GM21390 (cell line): ENCODE measurements at regions not wholly inside any gene's neighbourhood (a gene's known extent, or its start where the extent isn't known, plus 50 kb on each side); places are given as distances from the start of the nearest gene placed in this dataset.
"Not testable (repeated sequence)": the region's sequence is repeated elsewhere in the genome, so short reads cannot be mapped to it uniquely, and the experiment has no call there.

Experiments
- ATAC-seq: cut with Tn5 transposase; IDR thresholded peaks from one replicate; pipeline ENCODE4 v1.9.1; 2021; ENCODE audit not compliant: unreplicated experiment

DNA sequence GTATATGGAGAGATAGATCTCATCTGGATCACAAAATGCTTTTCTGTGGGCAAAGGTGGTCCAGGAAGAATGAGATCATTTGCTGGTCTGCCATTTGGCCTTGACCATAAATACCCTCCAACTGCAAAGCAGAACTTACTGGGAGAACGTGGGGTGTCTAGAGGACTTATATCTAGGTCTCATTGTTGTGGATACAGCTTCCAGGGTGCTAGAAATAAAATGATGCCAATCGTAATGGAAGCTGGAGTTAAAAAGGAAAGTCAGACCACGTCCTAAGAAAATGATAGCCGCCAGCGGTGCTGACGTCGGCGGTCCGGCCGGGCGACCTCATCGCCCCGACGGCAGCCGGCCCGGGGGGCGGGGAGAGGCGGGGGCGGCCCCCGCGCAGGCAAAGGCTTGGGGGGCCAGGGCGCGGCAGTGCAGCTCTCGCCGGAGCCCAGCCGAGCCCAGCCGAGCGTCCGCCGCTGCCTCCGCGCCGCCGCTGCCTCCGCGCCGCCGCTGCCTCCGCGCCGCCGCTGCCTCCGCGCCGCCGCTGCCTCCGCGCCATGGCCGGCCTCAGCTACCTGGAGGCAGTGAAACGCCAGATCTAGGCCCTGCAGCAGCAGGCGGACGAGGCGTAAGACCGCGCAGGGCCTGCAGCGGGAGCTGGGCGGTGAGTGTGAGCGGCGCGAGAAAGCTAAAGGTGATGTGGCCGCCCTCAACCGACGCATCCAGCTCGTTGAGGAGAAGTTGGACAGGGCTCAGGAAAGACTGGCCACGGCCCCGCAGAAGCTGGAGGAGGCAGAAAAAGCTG, 89.5 kb downstream of the EOMES start:
- ATAC-seq, result peak; percentile 93

DNA sequence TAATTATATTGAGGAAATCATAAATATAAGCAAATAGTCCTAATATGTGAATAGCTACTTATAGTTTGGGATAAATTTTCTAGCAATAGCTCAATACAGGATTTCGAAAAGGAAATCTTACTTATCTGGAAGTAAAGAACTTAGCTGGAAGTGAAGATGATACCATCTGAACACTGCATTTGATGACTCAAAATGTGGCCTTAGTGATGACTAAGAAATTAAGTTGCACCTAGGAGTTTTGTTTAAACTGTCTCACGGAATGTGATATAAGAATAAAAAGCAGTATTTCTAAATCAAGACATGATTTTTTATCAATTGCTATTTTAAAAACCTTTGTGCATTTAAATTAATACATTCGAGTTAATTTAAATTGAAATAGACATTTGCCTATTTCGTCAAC, 91.2 kb downstream of the EOMES start:
- ATAC-seq, result no peak

DNA sequence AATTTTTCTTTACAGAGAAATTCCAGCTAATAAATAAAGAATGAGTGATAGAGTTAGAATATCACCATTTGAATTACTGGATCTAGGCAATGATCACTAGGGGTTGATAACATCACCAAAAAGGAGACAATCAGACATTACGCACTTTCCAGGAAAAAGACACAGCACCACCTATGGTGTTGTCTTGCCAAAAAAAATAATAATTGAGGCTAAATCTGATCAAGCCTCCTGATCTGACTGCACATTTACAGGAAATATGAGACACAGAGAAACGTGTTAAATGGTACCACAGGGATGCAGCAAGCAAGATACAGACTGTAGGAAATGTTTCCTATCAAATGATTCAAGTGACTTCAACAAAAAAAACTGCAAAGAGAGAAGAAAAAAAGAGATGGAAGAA, 92.8 kb downstream of the EOMES start:
- no peak for ATAC-seq

DNA sequence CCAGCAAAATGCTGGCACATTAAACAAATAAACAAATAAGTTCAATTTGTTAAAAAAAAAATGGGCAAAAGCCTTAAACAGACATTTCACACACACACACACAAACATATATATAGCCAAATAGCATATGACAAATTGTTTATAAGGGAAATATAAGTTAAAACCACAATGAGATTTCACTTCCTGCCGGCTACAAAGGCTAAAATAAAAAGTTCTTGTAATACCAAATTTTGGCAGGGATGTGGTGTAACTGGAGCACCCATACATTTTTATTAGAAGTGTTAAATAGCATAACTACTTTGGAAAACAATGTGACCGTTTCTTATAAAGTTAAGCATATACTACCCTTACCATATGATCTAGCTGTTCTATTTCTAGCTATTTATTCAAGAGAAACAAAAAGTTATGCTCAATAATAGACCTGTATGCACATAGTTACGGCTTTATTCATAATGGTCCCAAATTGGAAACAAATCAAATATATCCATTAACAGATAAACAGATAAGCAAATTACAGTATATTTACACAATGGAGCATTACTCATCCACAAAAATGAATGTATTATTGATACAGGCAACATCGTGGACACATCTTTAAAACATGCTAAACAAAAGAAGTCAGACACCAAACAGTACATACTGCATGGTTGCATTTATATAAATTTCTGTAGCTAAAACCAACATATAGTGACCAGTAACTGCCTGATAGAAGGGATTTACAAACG, 93.9 kb downstream of the EOMES start:
- ATAC-seq, result no peak

DNA sequence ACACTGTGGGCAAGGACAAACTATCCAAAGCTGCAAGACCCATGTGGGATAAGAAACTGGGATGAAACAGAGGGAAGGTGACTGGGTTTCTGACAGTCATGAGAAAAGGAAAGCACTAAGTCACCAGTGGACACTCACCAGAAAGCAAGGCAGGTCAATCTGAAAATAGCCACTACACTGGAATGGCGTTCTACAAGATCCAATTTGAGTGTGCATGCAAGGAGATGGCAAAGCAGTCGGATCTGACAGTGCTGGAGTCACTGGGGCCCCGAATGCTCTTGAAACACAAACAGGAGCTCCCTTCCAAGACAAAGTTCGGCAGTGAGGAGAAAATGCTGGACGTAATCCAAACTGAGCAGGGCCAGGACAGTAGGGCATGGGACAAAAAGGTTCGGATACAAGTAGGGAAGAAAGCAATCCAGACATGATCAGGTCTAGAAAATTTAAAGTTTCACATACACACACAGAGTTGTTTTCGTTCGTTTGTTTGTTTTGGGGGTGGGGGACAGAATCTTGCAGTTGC, 95.5 kb downstream of the EOMES start:
- ATAC-seq, result no peak

DNA sequence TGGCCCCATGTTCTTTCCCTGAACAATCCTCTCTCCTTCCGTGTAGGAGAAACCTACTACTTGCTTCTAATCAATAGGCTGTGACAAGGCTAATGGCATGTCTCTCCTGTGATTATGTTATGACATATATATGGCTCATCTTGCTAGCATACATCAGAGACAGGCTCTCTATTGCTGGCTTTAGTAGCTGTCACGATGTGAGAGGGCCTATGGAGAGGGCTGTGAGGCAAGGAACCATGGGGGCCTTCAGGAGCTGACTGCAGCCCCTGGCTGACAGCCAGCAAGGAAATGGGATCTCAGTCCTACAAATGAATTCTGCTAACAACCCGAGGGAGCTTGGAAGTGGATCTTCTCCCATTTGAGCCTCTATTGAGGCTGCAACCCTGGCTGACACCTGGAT, 96.3 kb downstream of the EOMES start:
- ATAC-seq, result no peak

DNA sequence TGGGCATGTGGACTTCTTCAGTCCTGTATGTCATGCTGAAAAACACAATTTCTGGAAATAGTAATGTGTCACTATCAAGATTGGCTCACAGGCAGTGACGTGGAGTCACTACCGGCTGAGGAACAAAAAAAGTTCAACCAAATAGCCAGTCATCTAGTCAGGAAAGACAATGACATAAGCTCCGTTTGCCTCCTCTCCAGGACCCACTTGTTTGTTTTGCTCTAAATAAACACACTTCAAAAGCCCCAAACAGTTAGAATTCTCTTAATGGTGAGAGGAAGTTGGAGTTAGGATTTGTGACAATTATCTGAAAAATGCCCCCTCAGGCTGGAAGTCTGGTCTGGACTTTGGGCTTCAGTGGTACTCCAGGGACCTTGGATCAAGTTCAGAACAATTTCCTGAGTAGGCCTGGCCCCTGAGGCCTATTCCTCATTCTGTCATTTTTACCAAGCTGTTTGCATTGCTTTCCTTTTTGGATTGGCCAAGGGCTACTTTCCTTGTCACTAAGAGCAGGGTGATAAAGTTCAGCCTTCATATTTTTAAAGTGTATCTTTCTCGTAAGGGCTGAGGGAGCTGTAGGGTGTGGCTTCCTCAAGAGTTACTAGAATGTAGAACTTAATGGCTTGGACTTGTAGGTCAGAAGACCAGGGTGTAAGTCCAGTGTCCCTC, 98.9 kb downstream of the EOMES start:
- ATAC-seq, result no peak

DNA sequence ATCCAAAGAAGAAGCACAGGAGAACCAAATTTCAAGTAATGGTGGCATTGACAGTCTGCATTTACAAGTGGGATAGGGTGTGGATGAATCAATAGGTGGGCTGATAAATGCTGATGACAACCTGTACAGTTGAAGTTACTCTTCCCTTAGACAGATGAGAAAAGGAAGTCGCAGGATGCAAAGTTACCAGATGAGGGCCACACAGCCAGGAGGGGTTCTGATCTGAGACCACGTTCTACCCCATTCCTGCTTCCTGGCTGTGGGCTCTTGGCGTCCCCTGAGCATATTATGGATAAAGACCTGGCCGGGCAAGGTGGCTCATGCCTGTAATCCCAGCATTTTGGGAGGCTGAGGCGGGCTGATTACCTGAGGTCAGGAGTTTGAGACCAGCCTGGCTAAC, 104.6 kb downstream of the EOMES start:
- ATAC-seq, result no peak

DNA sequence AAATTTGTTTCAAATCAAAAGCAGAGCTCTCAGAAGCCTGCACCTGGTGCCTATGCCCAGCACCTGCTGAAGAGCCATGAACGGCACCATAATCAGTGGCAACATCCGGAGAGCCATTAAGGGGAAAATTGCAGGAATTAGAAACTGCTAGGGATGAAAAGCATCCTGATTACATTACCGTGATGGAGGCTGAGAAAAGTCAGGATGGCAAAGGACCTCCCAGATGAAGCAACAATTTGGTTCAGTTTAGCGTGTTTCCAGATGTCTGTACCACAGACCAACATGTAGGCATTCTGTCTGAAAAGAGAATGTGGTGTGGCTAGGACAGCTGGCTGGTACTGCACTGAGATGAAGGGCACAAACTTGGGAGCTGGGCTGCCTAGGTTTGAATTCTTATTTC, 106.1 kb downstream of the EOMES start:
- no peak for ATAC-seq

DNA sequence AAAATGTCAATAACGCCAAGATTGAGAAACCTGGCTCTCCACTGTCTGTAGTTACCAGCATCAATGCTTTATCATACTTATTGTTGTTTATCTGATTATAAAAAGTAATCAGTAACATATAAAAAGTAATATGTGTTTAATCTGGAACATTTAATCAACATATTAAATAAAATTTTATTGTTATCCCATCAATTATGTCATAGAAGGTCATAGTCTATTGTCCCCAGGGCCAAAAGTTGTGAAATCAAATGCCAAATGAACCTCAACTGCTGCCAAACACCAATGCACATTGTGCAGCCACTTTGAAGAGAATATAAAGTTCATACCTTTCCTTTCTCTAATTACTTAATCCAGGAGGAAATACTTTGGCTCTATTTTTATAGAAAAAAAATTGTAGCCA, 106.6 kb downstream of the EOMES start:
- no peak for ATAC-seq

DNA sequence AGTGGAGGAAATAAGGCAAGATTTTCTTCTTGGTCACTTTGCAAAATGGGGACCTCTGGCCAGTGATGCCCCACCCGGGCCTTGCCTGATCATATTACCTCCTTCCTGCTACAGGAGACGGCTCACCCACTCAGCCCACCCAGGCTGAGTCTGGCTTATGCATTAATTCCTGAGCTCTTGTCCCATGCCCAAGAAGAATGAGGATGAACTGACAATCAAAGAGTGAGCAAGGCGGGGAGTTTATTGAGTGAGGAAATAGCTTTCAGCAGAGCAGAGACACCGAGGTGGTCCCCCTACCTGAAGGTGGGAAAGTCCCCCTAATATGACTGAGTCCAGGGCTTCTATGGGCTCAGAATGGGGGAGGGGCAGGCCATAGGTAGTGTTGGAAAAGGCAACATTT, 107.5 kb downstream of the EOMES start:
- ATAC-seq, result no peak

DNA sequence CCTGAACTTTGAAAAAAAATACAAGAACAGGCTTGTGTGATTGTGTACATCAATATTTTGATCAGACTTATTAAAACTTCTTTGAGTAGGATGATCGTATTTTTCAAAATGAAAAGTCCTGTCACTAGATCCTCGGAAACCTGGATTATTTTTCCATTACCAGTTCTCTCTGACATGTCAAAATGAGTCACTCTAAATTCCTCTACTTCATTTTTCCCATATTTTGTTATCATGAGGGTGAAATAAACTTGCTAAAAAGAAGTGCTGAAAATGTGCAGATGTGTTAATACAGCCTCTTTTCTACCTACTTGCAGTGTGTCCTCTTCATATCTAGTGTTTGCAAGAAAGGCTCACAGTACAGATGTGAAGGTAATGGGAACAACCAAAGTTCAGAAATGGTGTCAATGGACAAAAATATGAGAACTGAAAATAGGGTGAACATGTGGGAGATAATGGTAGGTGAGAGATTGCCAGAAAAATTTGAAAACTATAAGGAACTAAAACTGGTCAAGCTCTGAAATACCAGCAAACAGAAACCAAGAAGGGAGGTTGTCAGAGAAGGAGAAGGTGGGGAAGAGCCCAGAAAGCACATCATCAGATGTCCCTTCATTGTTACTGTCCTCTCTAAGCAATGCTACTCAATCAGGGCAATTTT, 108.2 kb downstream of the EOMES start:
- no peak for ATAC-seq

DNA sequence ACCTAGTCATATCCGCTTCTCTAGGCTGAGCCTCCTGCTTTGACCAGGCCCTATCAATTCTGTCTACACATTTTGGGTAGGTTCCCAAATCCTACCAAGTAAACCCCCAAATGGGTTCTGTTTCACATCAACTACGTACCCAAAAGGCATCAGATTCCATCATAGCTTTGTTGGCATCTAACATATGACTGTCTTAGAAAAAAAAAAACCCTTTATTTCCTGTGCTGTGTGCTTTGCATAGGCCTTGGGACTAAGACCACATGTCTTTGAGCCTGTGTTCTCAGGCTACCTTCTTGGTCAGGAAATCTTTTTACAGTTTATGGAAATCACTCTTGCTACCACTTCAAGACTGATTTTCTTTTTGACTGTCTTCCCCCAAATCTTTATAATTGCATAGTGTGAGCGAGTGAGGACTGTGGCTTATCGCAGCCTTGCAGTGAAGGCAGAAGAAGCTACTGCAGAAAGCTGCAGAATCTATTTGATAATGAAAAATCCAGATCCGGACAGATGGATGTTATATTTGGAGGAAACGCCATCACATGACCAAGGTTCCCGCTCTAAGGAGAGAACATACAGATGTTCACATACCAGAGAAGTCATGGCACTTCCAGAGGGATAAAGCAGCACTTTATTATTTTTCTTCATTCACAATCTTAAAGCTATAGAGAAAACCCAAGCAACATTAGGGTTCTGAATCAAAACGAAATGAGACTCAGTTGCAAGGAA, 111.2 kb downstream of the EOMES start:
- ATAC-seq, result peak; percentile 70

DNA sequence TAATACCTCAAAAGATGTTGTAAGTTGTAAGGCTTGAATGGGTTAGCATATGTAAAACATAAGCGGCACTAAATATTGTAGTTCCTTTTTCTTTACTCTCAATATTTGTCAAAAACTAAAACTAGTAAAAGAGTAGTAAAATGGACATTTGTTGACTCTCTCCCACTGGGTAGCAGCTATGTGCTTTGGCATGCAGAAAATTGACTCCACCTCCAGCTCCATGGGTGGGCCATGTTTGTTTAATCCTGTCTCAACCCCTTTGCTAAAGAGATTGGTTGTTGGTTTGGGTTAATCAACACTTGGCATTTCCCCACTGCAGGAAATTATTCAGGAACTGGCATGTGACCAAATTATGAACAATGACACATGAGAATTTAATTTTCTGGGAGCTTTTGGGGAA, 114.8 kb downstream of the EOMES start:
- no peak for ATAC-seq

DNA sequence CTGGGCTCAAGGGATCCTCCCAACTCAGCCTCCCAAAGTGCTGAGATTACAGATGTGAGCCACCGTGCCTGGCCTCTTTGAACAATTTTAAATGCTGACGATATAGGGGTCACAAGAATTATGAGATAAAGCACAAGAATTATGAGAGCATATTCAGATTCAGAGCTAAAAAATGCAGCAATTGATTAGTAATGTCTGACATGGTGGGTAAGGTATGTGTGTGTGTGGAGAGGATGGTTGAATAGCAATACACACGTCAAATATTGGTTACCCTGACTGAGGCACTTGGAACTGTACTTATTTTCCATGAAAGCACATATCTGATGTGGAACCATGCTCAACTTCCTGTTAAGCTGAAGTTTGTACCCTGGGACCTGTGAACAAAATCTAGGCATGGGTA, 115.6 kb downstream of the EOMES start:
- ATAC-seq, result no peak

DNA sequence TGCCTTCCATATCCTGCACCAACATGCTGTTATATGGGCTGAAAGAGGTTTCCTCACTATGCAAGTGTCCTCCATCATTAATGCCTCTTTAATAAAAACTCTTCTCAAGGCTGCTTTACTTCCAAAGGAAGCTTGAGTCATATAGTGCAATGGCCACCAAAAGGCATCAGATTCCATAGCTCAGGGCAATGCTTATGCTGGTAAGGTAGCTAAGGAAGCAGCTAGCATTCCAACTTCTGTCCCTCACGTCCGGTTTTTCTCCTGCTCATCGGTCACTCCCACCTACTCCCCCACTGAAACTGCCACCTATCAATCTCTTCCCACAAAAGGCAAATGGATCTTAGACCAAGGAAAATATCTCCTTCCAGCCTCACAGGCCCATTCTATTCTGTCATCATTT, 117.1 kb upstream of the SLC4A7 start:
- not testable (repeated sequence) for ATAC-seq

DNA sequence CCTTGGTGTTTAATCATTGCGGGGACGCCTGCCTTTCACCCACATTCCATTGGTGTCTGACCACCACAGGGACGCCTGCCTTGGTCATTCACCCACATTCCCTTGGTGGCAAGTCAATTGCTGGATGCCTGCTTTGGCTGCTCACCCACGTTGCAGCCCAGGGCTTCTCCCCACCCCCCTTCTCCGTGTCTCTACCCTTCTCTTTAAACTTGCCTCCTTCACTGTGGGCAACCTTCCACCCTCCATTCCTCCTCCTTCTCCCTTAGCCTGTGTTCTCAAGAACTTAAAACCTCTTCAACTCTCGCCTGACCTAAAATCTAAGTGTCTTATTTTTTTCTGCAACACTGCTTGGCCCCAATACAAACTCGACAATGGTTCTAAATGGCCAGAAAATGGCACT, 115.6 kb upstream of the SLC4A7 start:
- ATAC-seq, result not testable (repeated sequence)

DNA sequence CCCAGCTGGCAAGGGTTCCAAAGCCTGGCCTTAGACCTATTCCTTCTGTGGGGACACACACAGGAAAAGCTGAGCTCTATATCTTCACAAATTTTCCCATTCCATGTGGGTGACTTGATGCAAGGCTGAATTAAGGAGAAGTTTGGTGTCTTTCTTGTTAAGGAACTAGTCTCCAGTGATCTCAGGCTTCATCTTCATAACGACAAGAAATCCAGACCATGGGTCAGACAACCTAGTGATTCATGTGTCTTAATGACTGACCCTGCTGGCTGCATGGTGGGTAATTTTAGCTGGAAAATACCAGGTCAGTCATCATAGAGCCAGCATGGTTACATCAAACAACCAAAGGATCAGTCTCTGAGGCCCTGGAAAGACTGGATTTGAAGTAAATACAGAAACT, 112.7 kb upstream of the SLC4A7 start:
- ATAC-seq, result no peak

DNA sequence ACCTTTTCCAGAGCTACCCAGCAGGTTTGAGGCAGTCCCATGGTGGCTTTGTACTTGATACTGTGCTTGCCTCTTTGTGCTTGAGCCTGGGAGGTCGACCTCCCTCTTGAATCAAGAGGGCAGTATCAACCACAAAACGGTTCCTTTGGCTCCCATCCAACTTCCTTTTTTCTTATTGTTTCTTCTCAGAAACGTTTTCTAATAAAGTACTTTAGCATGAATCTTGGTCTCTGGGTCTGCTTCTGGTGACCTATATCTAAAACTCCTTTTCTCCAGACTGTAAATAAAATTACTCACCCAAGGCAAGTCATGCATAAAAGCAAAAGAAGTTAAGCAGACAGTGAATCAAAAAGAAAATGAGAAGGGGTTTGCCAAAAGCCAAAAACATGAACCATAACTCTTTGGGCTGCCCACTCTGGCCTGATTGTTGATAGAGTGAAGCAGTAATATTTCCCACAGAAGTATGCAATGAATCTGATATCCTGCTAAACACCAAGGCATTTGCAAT, 112.2 kb upstream of the SLC4A7 start:
- peak; percentile 56 for ATAC-seq

DNA sequence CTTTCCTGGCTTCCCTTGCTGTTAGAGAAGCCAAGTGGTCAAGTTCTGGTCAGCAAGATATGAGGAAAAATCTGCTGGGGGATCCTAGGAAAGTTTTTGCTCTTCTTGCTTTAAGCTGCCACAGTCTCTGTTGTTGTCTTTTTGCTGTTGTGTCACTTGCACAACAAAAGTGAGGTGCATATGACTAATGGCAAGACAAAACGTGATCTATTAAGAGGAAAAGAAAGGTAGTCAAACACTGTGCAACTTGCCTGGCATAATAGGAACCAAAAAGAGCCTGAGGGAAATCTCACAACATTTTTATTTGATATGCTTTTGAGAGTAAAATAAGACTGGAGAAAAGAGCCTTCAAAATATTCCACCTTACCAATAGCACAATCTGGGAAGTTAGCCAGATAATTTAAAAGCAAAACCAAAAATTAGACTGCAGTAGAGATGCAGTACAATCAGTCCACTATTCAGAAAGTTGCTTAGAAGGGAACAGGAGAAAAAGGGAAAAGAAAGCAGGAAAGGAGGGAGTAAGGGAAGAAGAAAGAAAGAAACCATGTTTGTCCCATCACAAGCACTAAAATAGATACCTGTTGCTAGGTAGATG, 110.0 kb upstream of the SLC4A7 start:
- ATAC-seq, result no peak
